GM06990 (cell line): ENCODE measurements at regions not wholly inside any gene's neighbourhood (a gene's known extent, or its start where the extent isn't known, plus 50 kb on each side); places are given as distances from the start of the nearest gene placed in this dataset.

Experiments used
- DNase-seq: peaks from one replicate; pipeline ENCODE4 v3.0.0-alpha.2; 2011; ENCODE audit not compliant: insufficient read length; ENCODE audit errors: extremely low read depth
- H3K27me3 ChIP-seq: replicated peaks from 2 replicates; pipeline ENCODE4 v1.6.0; 2011; ENCODE audit warnings: low read length; ENCODE audit not compliant: control insufficient read depth, insufficient read depth
- H3K36me3 ChIP-seq: 2 replicates; pipeline ENCODE4 v1.5.1; 2011; ENCODE audit warnings: low read length; ENCODE audit not compliant: control insufficient read depth, insufficient read depth
- H3K4me3 ChIP-seq: replicated peaks from 2 replicates; pipeline ENCODE4 v1.5.1; 2011; ENCODE audit warnings: low read depth, mild to moderate bottlenecking, control low read depth, low read length
- CTCF ChIP-seq: IDR thresholded peaks from 2 replicates; pipeline ENCODE4 v1.5.1; 2011; ENCODE audit warnings: low read length, control low read depth, mild to moderate bottlenecking, inconsistent platforms; ENCODE audit not compliant: insufficient read depth, poor library complexity, severe bottlenecking

- H3K4me3 ChIP-seq = no peak overlapping the region
- no peak for TF ChIP-seq CTCF
- no peaks in the 10 kb centered on the region for H3K36me3 ChIP-seq
- H3K27me3 ChIP-seq = no peaks in the 10 kb centered on the region
- no peak for DNase-seq
These were observed 123.9 kb upstream of the ARHGAP5 start for GRCh38 chr14:31953210-31953609.

GRCh38 chr14:31954991-31955390, 122.1 kb upstream of the ARHGAP5 start:
- Histone ChIP-seq H3K27me3 (no peaks in the 10 kb centered on the region), H3K4me3 (no peak overlapping the region), H3K36me3 (no peaks in the 10 kb centered on the region)
- DNase-seq = no peak
- TF ChIP-seq CTCF = no peak

GRCh38 chr14:31955936-31956579, 121.0 kb upstream of the ARHGAP5 start:
- Histone ChIP-seq H3K27me3 (no peaks in the 10 kb centered on the region), H3K36me3 (no peaks in the 10 kb centered on the region), H3K4me3 (no peak overlapping the region)
- no peak for DNase-seq
- TF ChIP-seq CTCF = no peak

- Histone ChIP-seq H3K36me3 (no peaks in the 10 kb centered on the region), H3K27me3 (no peaks in the 10 kb centered on the region), H3K4me3 (no peak overlapping the region)
- no peak for DNase-seq
- TF ChIP-seq CTCF = no peak
These were observed 119.5 kb upstream of the ARHGAP5 start for GRCh38 chr14:31957565-31957964.

GRCh38 chr14:31960039-31960438, 117.1 kb upstream of the ARHGAP5 start:
- DNase-seq = no peak
- H3K36me3 ChIP-seq = no peaks in the 10 kb centered on the region
- H3K4me3 ChIP-seq = no peak overlapping the region
- no peak for TF ChIP-seq CTCF
- H3K27me3 ChIP-seq = no peaks in the 10 kb centered on the region

- no peak for TF ChIP-seq CTCF
- no peak for DNase-seq
- H3K36me3 ChIP-seq = no peaks in the 10 kb centered on the region
- no peaks in the 10 kb centered on the region for H3K27me3 ChIP-seq
- no peak overlapping the region for H3K4me3 ChIP-seq
These were observed 115.2 kb upstream of the ARHGAP5 start for GRCh38 chr14:31961896-31962295.
